Endothelial cell of umbilical vein (primary cell): ENCODE measurements at regions not wholly inside any gene's neighbourhood (a gene's known extent, or its start where the extent isn't known, plus 50 kb on each side); places are given as distances from the start of the nearest gene placed in this dataset.

ENCODE experiments used
- BruUV-seq: library from RNA; stranded (reverse); fragments of 400-500 nt; replicated peaks from 2 replicates; lab custom pipeline; 2021; lab: Mats Ljungman, UMichigan
- CTCF ChIA-PET: fragments of 300-600, 350-600 bp; sonication (Branson Sonifier 250); formaldehyde crosslinking; loops from one replicate; lab custom pipeline; 2021; ENCODE audit warnings: antibody characterized with exemption, inconsistent platforms; lab: Charles Lee
- POLR2A ChIA-PET: fragments of 300-600, 350-600 bp; sonication (Branson Sonifier 250); formaldehyde crosslinking; loops from one replicate; lab custom pipeline; 2021; ENCODE audit warnings: antibody characterized with exemption, inconsistent platforms; lab: Charles Lee
- DNase-seq: peaks from one replicate; pipeline ENCODE4 v3.0.0-alpha.2; 2011; ENCODE audit warnings: low read depth, low spot score
- FAIRE-seq: peaks from 2 replicates; lab custom pipeline; 2011; peaks lifted over from hg19 to GRCh38; lab: Jason Lieb, UNC
- H2AFZ ChIP-seq: 2 replicates; pipeline ENCODE4 v1.6.0; 2012; ENCODE audit warnings: low read depth, low read length, control low read depth, inconsistent platforms
- H3K27ac ChIP-seq: 2 replicates; pipeline ENCODE4 v1.5.1; 2011; ENCODE audit warnings: low read depth, mild to moderate bottlenecking, control low read depth, low read length, moderate library complexity; ENCODE audit not compliant: insufficient read depth
- H3K27me3 ChIP-seq, 2 experiments: 2 replicates each; pipeline versions ENCODE4 v1.6.0 to v1.6.1; 2011; ENCODE audit warnings: low read length in 2 of 2, mixed read lengths in 1 of 2; ENCODE audit not compliant: control insufficient read depth in 2 of 2, insufficient read depth in 2 of 2
- H3K36me3 ChIP-seq, 2 experiments: 2 replicates in 1 of 2; 3 replicates in 1 of 2; pipeline ENCODE4 v1.5.1; 2011; ENCODE audit warnings: low read length in 2 of 2, mild to moderate bottlenecking in 1 of 2, moderate library complexity in 1 of 2; ENCODE audit not compliant: control insufficient read depth in 2 of 2, insufficient read depth in 2 of 2; ENCODE audit errors: extremely low read depth in 1 of 2
- H3K4me1 ChIP-seq: 3 replicates; pipeline ENCODE4 v1.5.1; 2011; ENCODE audit warnings: mild to moderate bottlenecking, low read length; ENCODE audit not compliant: control insufficient read depth, insufficient read depth; ENCODE audit errors: extremely low read depth
- H3K4me2 ChIP-seq: 2 replicates; pipeline ENCODE4 v1.6.1; 2011; ENCODE audit warnings: low read length, control low read depth, mixed read lengths; ENCODE audit not compliant: insufficient read depth
- H3K4me3 ChIP-seq, 3 experiments: fragments of 200-600 bp in 1 of 3; sonication (generic), shearing (Covaris generic) in 1 of 3; replicated peaks in 1 of 3; 2 replicates each; pipeline ENCODE4 v1.5.1; 2011 to 2016; ENCODE audit warnings: control low read depth in 3 of 3, low read length in 3 of 3, mild to moderate bottlenecking in 2 of 3, inconsistent platforms in 1 of 3, low read depth in 1 of 3, moderate library complexity in 1 of 3; ENCODE audit not compliant: insufficient read depth in 1 of 3
- H3K79me2 ChIP-seq: 2 replicates; pipeline ENCODE4 v1.6.0; 2012; ENCODE audit warnings: low read length, inconsistent platforms; ENCODE audit not compliant: control insufficient read depth, insufficient read depth
- H3K9ac ChIP-seq: replicated peaks from 2 replicates; pipeline ENCODE3; 2011; ENCODE audit warnings: low read length, control low read depth; ENCODE audit not compliant: insufficient read depth; ENCODE audit errors: extremely low read depth
- H3K9me1 ChIP-seq: replicated peaks from 3 replicates; pipeline ENCODE4 v1.6.0; 2011; ENCODE audit warnings: mild to moderate bottlenecking, low read length; ENCODE audit not compliant: control insufficient read depth, insufficient read depth; ENCODE audit errors: extremely low read depth
- H3K9me3 ChIP-seq: replicated peaks from 2 replicates; pipeline ENCODE4 v1.5.1; 2012; ENCODE audit warnings: low read length, inconsistent platforms; ENCODE audit not compliant: control insufficient read depth, insufficient read depth
- H4K20me1 ChIP-seq: replicated peaks from 2 replicates; pipeline ENCODE3; 2011; ENCODE audit warnings: mild to moderate bottlenecking, low read length; ENCODE audit not compliant: control insufficient read depth, insufficient read depth; ENCODE audit errors: extremely low read depth
- CTCF ChIP-seq, 2 donors: IDR thresholded peaks; 1 replicate in 1 of 2; 2 replicates in 1 of 2; pipeline ENCODE4 v1.5.1; 2011; ENCODE audit warnings: low read length in 2 of 2, mild to moderate bottlenecking in 2 of 2, moderate library complexity in 2 of 2, control low read depth in 1 of 2, inconsistent platforms in 1 of 2, low read depth in 1 of 2; ENCODE audit not compliant: insufficient read depth in 1 of 2; ENCODE audit errors: extremely low read depth in 1 of 2
- EZH2 ChIP-seq: IDR thresholded peaks from 2 replicates; pipeline ENCODE4 v1.6.1; 2012; ENCODE audit warnings: borderline replicate concordance, low read depth, mild to moderate bottlenecking, moderate library complexity, low read length, inconsistent platforms; ENCODE audit not compliant: severe bottlenecking
- FOS ChIP-seq: IDR thresholded peaks from 2 replicates; pipeline ENCODE4 v1.6.1; 2011; ENCODE audit warnings: mild to moderate bottlenecking, low read length, moderate library complexity, borderline replicate concordance; ENCODE audit not compliant: insufficient read depth
- GATA2 ChIP-seq: IDR thresholded peaks from 2 replicates; pipeline ENCODE4 v1.7.0; 2011; ENCODE audit warnings: low read depth, mild to moderate bottlenecking, moderate library complexity, mixed read lengths, low read length; ENCODE audit not compliant: insufficient read length, insufficient read depth
- JUN ChIP-seq: IDR thresholded peaks from 2 replicates; pipeline ENCODE4 v1.6.1; 2011; ENCODE audit warnings: borderline replicate concordance, low read depth; ENCODE audit not compliant: insufficient read length, insufficient read depth
- MAX ChIP-seq: IDR thresholded peaks from 2 replicates; pipeline ENCODE4 v1.6.1; 2011; ENCODE audit not compliant: insufficient read depth, insufficient read length
- MYC ChIP-seq: IDR thresholded peaks from one replicate; pipeline ENCODE4 v1.6.1; 2011; ENCODE audit warnings: mild to moderate bottlenecking, low read depth, low read length
- POLR2A ChIP-seq: IDR thresholded peaks from 2 replicates; pipeline ENCODE4 v1.6.1; 2012; ENCODE audit warnings: low read depth, mild to moderate bottlenecking, control low read depth, low read length
- POLR2AphosphoS5 ChIP-seq: IDR thresholded peaks from 2 replicates; pipeline ENCODE4 v1.6.1; 2012; ENCODE audit warnings: low read depth, mild to moderate bottlenecking, control low read depth, low read length, moderate library complexity; ENCODE audit not compliant: insufficient read depth
- dilution Hi-C: fragments of 300-500 bp; cut with MboI; formaldehyde crosslinking; loops from one replicate; pipeline ENCODE4 v1.15.0; 2019; ENCODE audit warnings: low sequenced_read_pairs; ENCODE audit not compliant: extremely low pct_ligation_motif_present
- intact Hi-C: fragments of 100-400 bp; cut with micrococcal nuclease; formaldehyde crosslinking; loops from one replicate; pipeline ENCODE4 v1.10.0; 2022

- Histone ChIP-seq H3K9ac (no peak overlapping the region), H3K9me3 (no peaks in the 10 kb centered on the region), H4K20me1 (no peaks in the 10 kb centered on the region), H3K4me1 (no peaks in the 10 kb centered on the region), H3K4me2 (no peak overlapping the region), H2AFZ (no peak overlapping the region), H3K4me3 (no peak overlapping the region), H3K9me1 (no peaks in the 10 kb centered on the region), H3K27me3 (no peaks in the 10 kb centered on the region), H3K27ac (no peak overlapping the region), H3K79me2 (no peaks in the 10 kb centered on the region), H3K36me3 (no peaks in the 10 kb centered on the region)
- CTCF ChIA-PET, result interaction anchor here (0.6 kb wide), 1 partner anchor 578 kb away, joined by 3 read pairs; no protein-coding TSS in a partner anchor
- no peak for TF ChIP-seq FOS
- no peak for TF ChIP-seq EZH2
- no peak for TF ChIP-seq POLR2A
- TF ChIP-seq MYC, result no peak
- TF ChIP-seq CTCF (IDR thresholded peaks at IDR 0.05; ENCODE audit: extremely low read depth in 1 of 2, insufficient read depth in 1 of 2, low read depth in 1 of 2, low read length in 2 of 2), result no peak
- TF ChIP-seq JUN, result no peak
- no peak for TF ChIP-seq POLR2AphosphoS5
- no peak for TF ChIP-seq MAX
- no peak for TF ChIP-seq GATA2
- DNase-seq (no peak), FAIRE-seq (no peak)
- no TSS peak for BruUV-seq
- dilution Hi-C loops, result no loop called here
- POLR2A ChIA-PET, result no interaction called here
- intact Hi-C loops, result no loop called here
Observed at GRCh38 chrX:139121616-139122286, 408.8 kb upstream of the F9 start.
